OCI-LY7 (cell line): ENCODE measurements at regions not wholly inside any gene's neighbourhood (a gene's known extent, or its start where the extent isn't known, plus 50 kb on each side); places are given as distances from the start of the nearest gene placed in this dataset.

Experiments
- BruUV-seq: library from RNA; stranded (reverse); fragments of 400-500 nt; replicated peaks from 2 replicates; lab custom pipeline; 2021; lab: Mats Ljungman, UMichigan
- CTCF ChIA-PET: fragments of 300-600 bp; sonication (Branson Sonifier 250); formaldehyde crosslinking; loops from one replicate; lab custom pipeline; 2022; ENCODE audit warnings: antibody characterized with exemption; ENCODE audit not compliant: unreplicated experiment; lab: Charles Lee
- POLR2A ChIA-PET: fragments of 300-600 bp; sonication (Branson Sonifier 250); formaldehyde crosslinking; loops from one replicate; lab custom pipeline; 2022; ENCODE audit warnings: antibody characterized with exemption; lab: Charles Lee
- DNase-seq: peaks from one replicate; pipeline ENCODE4 v3.0.0-alpha.2; 2015; ENCODE audit warnings: low spot score
- H2AFZ ChIP-seq: fragments of 200-600 bp; sonication (generic), shearing (Covaris generic); 2 replicates; pipeline ENCODE4 v1.6.1; 2014; ENCODE audit warnings: mild to moderate bottlenecking, antibody characterized with exemption, low read length, moderate library complexity
- H3K27ac ChIP-seq: fragments of 200-600 bp; sonication (generic); 2 replicates; pipeline ENCODE4 v1.5.1; 2014; ENCODE audit warnings: mixed run types, low read depth, mild to moderate bottlenecking, moderate library complexity, low read length, inconsistent platforms; ENCODE audit not compliant: poor library complexity, severe bottlenecking
- H3K36me3 ChIP-seq: fragments of 200-600 bp; sonication (generic); 2 replicates; pipeline ENCODE4 v1.6.1; 2014; ENCODE audit warnings: mild to moderate bottlenecking, antibody characterized with exemption, low read length, moderate library complexity, mixed read lengths; ENCODE audit not compliant: insufficient read depth
- H3K4me1 ChIP-seq: fragments of 200-600 bp; sonication (generic); 2 replicates; pipeline ENCODE4 v1.5.1; 2014; ENCODE audit warnings: mild to moderate bottlenecking, low read length; ENCODE audit not compliant: insufficient read depth, poor library complexity, severe bottlenecking
- H3K4me2 ChIP-seq: fragments of 200-600 bp; sonication (generic); 2 replicates; pipeline ENCODE4 v1.6.1; 2014; ENCODE audit warnings: mild to moderate bottlenecking, low read length
- H3K4me3 ChIP-seq: fragments of 200-600 bp; sonication (generic); 2 replicates; pipeline ENCODE4 v1.5.1; 2014; ENCODE audit warnings: mild to moderate bottlenecking, low read depth, low read length; ENCODE audit not compliant: poor library complexity, severe bottlenecking
- H3K79me2 ChIP-seq: fragments of 200-600 bp; sonication (generic); 2 replicates; pipeline ENCODE4 v1.6.1; 2016; ENCODE audit warnings: low read depth, mild to moderate bottlenecking, low read length, moderate library complexity, mixed read lengths; ENCODE audit not compliant: insufficient read depth
- H3K9me2 ChIP-seq: fragments of 200-600 bp; sonication (generic); 2 replicates; pipeline ENCODE4 v1.6.1; 2016; ENCODE audit warnings: mild to moderate bottlenecking, low read length, mixed read lengths; ENCODE audit not compliant: insufficient read depth
- H3K9me3 ChIP-seq: fragments of 200-600 bp; sonication (generic); 2 replicates; pipeline ENCODE4 v1.6.1; 2014; ENCODE audit warnings: mild to moderate bottlenecking, mixed run types, low read length, mixed read lengths
- H4K20me1 ChIP-seq: fragments of 200-600 bp; sonication (generic); 2 replicates; pipeline ENCODE4 v1.6.1; 2014; ENCODE audit warnings: mild to moderate bottlenecking, antibody characterized with exemption, low read length, moderate library complexity, mixed read lengths; ENCODE audit not compliant: insufficient read depth
- EZH2phosphoT487 ChIP-seq: fragments of 200-600 bp; sonication (generic); IDR thresholded peaks from 2 replicates; pipeline ENCODE4 v1.6.1; 2018; ENCODE audit warnings: low read depth, borderline replicate concordance, mild to moderate bottlenecking, mixed run types, antibody characterized with exemption, low read length, moderate library complexity, mixed read lengths
- intact Hi-C: fragments of 100-400 bp; cut with micrococcal nuclease; formaldehyde crosslinking; loops from one replicate; pipeline ENCODE4 v1.10.0; 2022; ENCODE audit not compliant: unreplicated experiment
- TF ChIP-seq, protein P1 (sequence below): fragments of 200-600 bp; sonication (generic); conservative IDR thresholded peaks from 2 replicates; pipeline ENCODE4 v1.5.1; 2014; ENCODE audit warnings: mild to moderate bottlenecking, antibody characterized with exemption, low read length, moderate library complexity, mixed read lengths

DNA sequence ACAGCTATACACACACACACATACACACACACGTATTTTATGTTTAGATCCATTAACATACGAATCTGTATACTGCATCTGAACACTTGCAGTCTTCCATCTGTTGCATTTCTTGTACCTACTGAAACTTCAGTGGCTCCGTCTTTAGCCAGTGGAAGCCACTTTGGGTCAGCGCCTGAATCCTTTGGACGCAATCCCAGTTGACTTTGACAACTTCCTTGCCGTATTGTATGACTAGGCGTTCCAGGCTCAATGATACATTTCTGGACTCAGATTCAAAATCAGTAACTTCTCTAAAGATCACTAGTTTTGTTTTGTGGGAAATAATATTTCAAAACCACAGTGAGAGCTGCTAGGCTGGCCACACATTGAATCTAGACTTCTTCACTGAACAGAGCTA lies 101.5 kb upstream of the GPC1 start:
- H2AFZ ChIP-seq, result no peak overlapping the region
- H3K36me3 ChIP-seq, result no peaks in the 10 kb centered on the region
- intact Hi-C loops, result no loop called here
- no peak overlapping the region for H3K27ac ChIP-seq
- no peaks in the 10 kb centered on the region for H3K79me2 ChIP-seq
- no peaks in the 10 kb centered on the region for H3K9me3 ChIP-seq
- H3K4me1 ChIP-seq, result no peaks in the 10 kb centered on the region
- no TSS peak for BruUV-seq
- no peaks in the 10 kb centered on the region for H4K20me1 ChIP-seq
- no peak overlapping the region for H3K4me2 ChIP-seq
- DNase-seq, result no peak
- no peak overlapping the region for H3K4me3 ChIP-seq
- POLR2A ChIA-PET, result no interaction called here
- TF ChIP-seq, protein P1, sequence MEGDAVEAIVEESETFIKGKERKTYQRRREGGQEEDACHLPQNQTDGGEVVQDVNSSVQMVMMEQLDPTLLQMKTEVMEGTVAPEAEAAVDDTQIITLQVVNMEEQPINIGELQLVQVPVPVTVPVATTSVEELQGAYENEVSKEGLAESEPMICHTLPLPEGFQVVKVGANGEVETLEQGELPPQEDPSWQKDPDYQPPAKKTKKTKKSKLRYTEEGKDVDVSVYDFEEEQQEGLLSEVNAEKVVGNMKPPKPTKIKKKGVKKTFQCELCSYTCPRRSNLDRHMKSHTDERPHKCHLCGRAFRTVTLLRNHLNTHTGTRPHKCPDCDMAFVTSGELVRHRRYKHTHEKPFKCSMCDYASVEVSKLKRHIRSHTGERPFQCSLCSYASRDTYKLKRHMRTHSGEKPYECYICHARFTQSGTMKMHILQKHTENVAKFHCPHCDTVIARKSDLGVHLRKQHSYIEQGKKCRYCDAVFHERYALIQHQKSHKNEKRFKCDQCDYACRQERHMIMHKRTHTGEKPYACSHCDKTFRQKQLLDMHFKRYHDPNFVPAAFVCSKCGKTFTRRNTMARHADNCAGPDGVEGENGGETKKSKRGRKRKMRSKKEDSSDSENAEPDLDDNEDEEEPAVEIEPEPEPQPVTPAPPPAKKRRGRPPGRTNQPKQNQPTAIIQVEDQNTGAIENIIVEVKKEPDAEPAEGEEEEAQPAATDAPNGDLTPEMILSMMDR, result no peak
- no peak for TF ChIP-seq EZH2phosphoT487
- CTCF ChIA-PET, result no interaction called here
- no peaks in the 10 kb centered on the region for H3K9me2 ChIP-seq

DNA sequence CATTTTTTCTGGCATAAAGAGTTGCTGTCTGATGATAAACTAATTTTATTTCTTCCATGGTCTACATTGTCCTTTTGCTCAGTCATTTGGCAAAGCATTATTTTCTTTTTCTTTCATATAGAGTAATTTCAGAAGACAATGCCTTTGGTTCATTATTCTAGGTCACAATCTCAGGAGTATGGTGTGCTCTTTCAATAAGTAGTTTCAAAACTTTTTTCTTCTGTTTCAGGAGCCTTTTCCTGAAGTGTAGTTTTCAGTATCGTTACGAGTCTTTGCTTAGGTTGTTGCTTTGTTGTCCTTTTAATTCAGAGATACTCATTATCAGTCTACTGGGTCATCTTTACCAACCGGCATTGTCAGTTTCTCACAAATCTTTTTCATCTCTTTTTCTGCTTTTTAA lies 100.4 kb upstream of the GPC1 start:
- H3K4me1 ChIP-seq, result no peaks in the 10 kb centered on the region
- TF ChIP-seq, protein P1, result no peak
- TF ChIP-seq EZH2phosphoT487, result no peak
- H3K36me3 ChIP-seq, result no peaks in the 10 kb centered on the region
- no peaks in the 10 kb centered on the region for H3K9me3 ChIP-seq
- H4K20me1 ChIP-seq, result no peaks in the 10 kb centered on the region
- intact Hi-C loops, result no loop called here
- no peak for DNase-seq
- H3K4me3 ChIP-seq, result no peak overlapping the region
- no peak overlapping the region for H3K4me2 ChIP-seq
- H2AFZ ChIP-seq, result no peak overlapping the region
- H3K79me2 ChIP-seq, result no peaks in the 10 kb centered on the region
- H3K27ac ChIP-seq, result no peak overlapping the region
- no peaks in the 10 kb centered on the region for H3K9me2 ChIP-seq
- CTCF ChIA-PET, result no interaction called here
- no TSS peak for BruUV-seq
- POLR2A ChIA-PET, result no interaction called here

DNA sequence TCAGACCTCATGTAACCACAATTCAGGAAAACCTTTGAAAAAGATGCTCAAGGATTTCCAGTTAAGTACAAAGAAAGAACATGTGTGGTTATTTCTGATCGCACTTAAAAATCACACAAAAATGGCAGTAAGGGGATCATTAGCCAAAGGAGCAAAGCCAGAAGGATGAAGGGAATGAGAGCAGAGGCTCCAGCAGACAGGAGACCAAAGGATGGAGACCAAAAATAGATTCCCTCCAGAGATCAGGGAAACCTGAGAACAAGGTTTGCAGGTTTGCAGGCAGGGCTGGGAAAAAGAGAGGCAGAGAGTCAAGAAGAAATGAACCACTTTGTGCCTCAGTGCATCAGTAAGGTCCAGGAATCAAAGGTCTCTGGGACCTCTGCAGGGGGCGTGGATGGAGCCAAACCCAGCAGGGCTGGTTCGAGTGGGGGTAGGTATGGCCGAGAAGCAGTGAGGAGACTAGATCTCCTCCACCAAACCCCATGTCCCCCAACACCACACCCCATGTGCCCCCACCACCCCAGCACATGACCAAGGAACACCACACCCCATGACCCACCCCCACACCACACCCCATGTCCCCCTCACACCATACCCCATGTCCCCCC lies 98.5 kb upstream of the GPC1 start:
- H3K9me2 ChIP-seq, result no peaks in the 10 kb centered on the region
- ChIA-PET CTCF (no interaction called here), POLR2A (no interaction called here)
- intact Hi-C loops, result no loop called here
- no peaks in the 10 kb centered on the region for H3K79me2 ChIP-seq
- no peak overlapping the region for H2AFZ ChIP-seq
- no peaks in the 10 kb centered on the region for H3K36me3 ChIP-seq
- no peak overlapping the region for H3K27ac ChIP-seq
- TF ChIP-seq, protein P1, result no peak
- TF ChIP-seq EZH2phosphoT487, result no peak
- no peak for DNase-seq
- no peaks in the 10 kb centered on the region for H3K4me1 ChIP-seq
- H3K4me3 ChIP-seq, result no peak overlapping the region
- no peaks in the 10 kb centered on the region for H4K20me1 ChIP-seq
- no TSS peak for BruUV-seq
- no peaks in the 10 kb centered on the region for H3K9me3 ChIP-seq
- H3K4me2 ChIP-seq, result no peak overlapping the region
